K562 (cell line): ENCODE measurements at regions not wholly inside any gene's neighbourhood (a gene's known extent, or its start where the extent isn't known, plus 50 kb on each side); places are given as distances from the start of the nearest gene placed in this dataset.

Experiments used
- ATAC-seq: fragments of 200-7000 bp; cut with Tn5 transposase; 3 replicates; pipeline ENCODE4 v1.9.1; 2020; ENCODE audit warnings: moderate library complexity
- BruUV-seq: library from RNA; stranded (reverse); fragments of 400-500 nt; replicated peaks from 2 replicates; lab custom pipeline; 2021; lab: Mats Ljungman, UMichigan
- CTCF ChIA-PET: fragments of 300-600 bp; formaldehyde crosslinking; extraction: SDS; loops from one replicate; lab custom pipeline; 2021; ENCODE audit warnings: low intra/inter-chr PET ratio; lab: Yijun Ruan, JAX
- POLR2A ChIA-PET: fragments of 300-600, 350-650 bp; sonication (Branson Sonifier 250); formaldehyde crosslinking; extraction: SDS; loops from one replicate; lab custom pipeline; 2021; ENCODE audit warnings: antibody characterized with exemption, inconsistent platforms; lab: Yijun Ruan, JAX
- DNase-seq, 4 experiments: peaks; one replicate each; pipeline versions ENCODE4 v3.0.0 to v3.0.0-alpha.2; 2011 to 2018; ENCODE audit warnings: low spot score in 3 of 4, mixed read lengths in 3 of 4; ENCODE audit errors: extremely low read depth in 1 of 4
- FAIRE-seq: peaks from 2 replicates; lab custom pipeline; 2011; peaks lifted over from hg19 to GRCh38; lab: Jason Lieb, UNC
- H2AFZ ChIP-seq: 2 replicates; pipeline ENCODE4 v1.6.0; 2011; ENCODE audit warnings: low read depth, low read length, control low read depth, inconsistent platforms
- H3K27ac ChIP-seq: fragments of 200-600 bp; 3 replicates; pipeline ENCODE4 v1.8.0; 2011; ENCODE audit warnings: low read depth, mild to moderate bottlenecking, control low read depth, inconsistent platforms, low read length, moderate library complexity, mixed read lengths; ENCODE audit errors: extremely low read depth
- H3K27me3 ChIP-seq, 2 experiments: fragments of 300-600 bp in 1 of 2; 2 replicates in 1 of 2; 3 replicates in 1 of 2; pipeline versions ENCODE4 v1.6.0 to v1.8.0; 2011; ENCODE audit warnings: inconsistent platforms in 2 of 2, low read length in 2 of 2, mild to moderate bottlenecking in 1 of 2, mixed read lengths in 1 of 2, moderate library complexity in 1 of 2; ENCODE audit not compliant: control insufficient read depth in 2 of 2, insufficient read depth in 2 of 2
- H3K36me3 ChIP-seq: fragments of 300-600 bp; 3 replicates; pipeline ENCODE4 v1.8.0; 2011; ENCODE audit warnings: mild to moderate bottlenecking, low read length, inconsistent platforms; ENCODE audit not compliant: control insufficient read depth, insufficient read depth
- H3K4me1 ChIP-seq, 2 experiments: fragments of 200-600 bp in 1 of 2; replicated peaks in 1 of 2; 2 replicates in 1 of 2; 3 replicates in 1 of 2; pipeline versions ENCODE4 v1.5.1 to v1.8.0; 2011; ENCODE audit warnings: inconsistent platforms in 2 of 2, low read length in 2 of 2, mild to moderate bottlenecking in 1 of 2, mixed read lengths in 1 of 2, moderate library complexity in 1 of 2; ENCODE audit not compliant: control insufficient read depth in 2 of 2, insufficient read depth in 2 of 2
- H3K4me2 ChIP-seq: 2 replicates; pipeline ENCODE4 v1.6.1; 2011; ENCODE audit warnings: low read length, control low read depth, inconsistent platforms, mixed read lengths; ENCODE audit not compliant: insufficient read depth
- H3K4me3 ChIP-seq: fragments of 200-600 bp; sonication (generic), shearing (Covaris generic); 2 replicates; pipeline ENCODE4 v1.5.1; 2016; ENCODE audit warnings: control low read depth, inconsistent platforms
- H3K79me2 ChIP-seq: fragments of 200-600 bp; 3 replicates; pipeline ENCODE4 v1.8.0; 2011; ENCODE audit warnings: low read length, inconsistent platforms; ENCODE audit not compliant: control insufficient read depth, insufficient read depth
- H3K9ac ChIP-seq, 2 experiments: 2 replicates each; pipeline versions ENCODE4 v1.6.0 to v1.6.1; 2011; ENCODE audit warnings: low read depth in 2 of 2, low read length in 2 of 2, control low read depth in 1 of 2, inconsistent platforms in 1 of 2, mild to moderate bottlenecking in 1 of 2, mixed read lengths in 1 of 2; ENCODE audit not compliant: insufficient read depth in 1 of 2
- H3K9me1 ChIP-seq: one replicate; pipeline ENCODE4 v1.6.0; 2011; ENCODE audit warnings: inconsistent platforms, mild to moderate bottlenecking, low read length, moderate library complexity; ENCODE audit not compliant: control insufficient read depth, insufficient read depth
- H3K9me3 ChIP-seq: replicated peaks from 2 replicates; pipeline ENCODE4 v1.5.1; 2011; ENCODE audit warnings: low read depth, low read length, inconsistent platforms; ENCODE audit not compliant: control insufficient read depth, insufficient read depth
- H4K20me1 ChIP-seq: replicated peaks from 2 replicates; pipeline ENCODE4 v1.6.1; 2011; ENCODE audit warnings: low read length, inconsistent platforms, mixed read lengths; ENCODE audit not compliant: control insufficient read depth, insufficient read depth
- CHAMP1 ChIP-seq: fragments of 450-650 bp; IDR thresholded peaks from 2 replicates; pipeline ENCODE4 v1.6.1; 2016; ENCODE audit warnings: mild to moderate bottlenecking
- EHMT2 ChIP-seq: fragments of 450-650 bp; IDR thresholded peaks from 2 replicates; pipeline ENCODE4 v1.6.1; 2018; ENCODE audit warnings: antibody characterized with exemption
- ETS2 ChIP-seq: IDR thresholded peaks from 2 replicates; pipeline ENCODE4 v1.6.1; 2016; ENCODE audit warnings: borderline replicate concordance, missing genetic modification characterization, mild to moderate bottlenecking, moderate library complexity, missing compliant biosample characterization; ENCODE audit not compliant: poor library complexity, severe bottlenecking
- NFIX ChIP-seq: fragments of 250-450 bp; sonication (Bioruptor Pico); IDR thresholded peaks from 2 replicates; pipeline ENCODE4 v1.4.0; 2020; ENCODE audit warnings: low read depth, mild to moderate bottlenecking, moderate library complexity
- SNRNP70 ChIP-seq: fragments of 200-400 bp; formaldehyde crosslinking; optimal IDR thresholded peaks from 2 replicates; pipeline ENCODE3; 2017; ENCODE audit warnings: low read depth, low read length
- STAT5B ChIP-seq: fragments of 250-450 bp; sonication (Bioruptor Pico); IDR thresholded peaks from 2 replicates; pipeline ENCODE4 v1.8.0; 2021; ENCODE audit warnings: mild to moderate bottlenecking, inconsistent platforms
- ZNF696 ChIP-seq: fragments of 250-450 bp; sonication (Bioruptor Pico); conservative IDR thresholded peaks from 2 replicates; pipeline ENCODE4 v1.4.0; 2020; ENCODE audit warnings: mild to moderate bottlenecking, moderate library complexity
- WGBS: fragments of 100-300 bp; shearing (Covaris generic); methylation state at CpG from one replicate; pipeline ENCODE4 v1.1.6; 2016; ENCODE audit warnings: low coverage, mixed read lengths; ENCODE audit not compliant: insufficient coverage; ENCODE audit errors: missing lambda C conversion rate; 5-methylcytosine and 5-hydroxymethylcytosine counted together
- in situ Hi-C: fragments of 300-500 bp; cut with MboI; formaldehyde crosslinking; loops from 4 replicates; pipeline ENCODE4 v1.15.0; 2018; ENCODE audit warnings: inconsistent platforms, mixed read lengths
- intact Hi-C: fragments of 100-400 bp; cut with micrococcal nuclease; formaldehyde crosslinking; loops from 2 replicates; pipeline ENCODE4 v1.14.2; 2022

GRCh38 chr4:17368408-17368807, 143.5 kb downstream of the QDPR start (continued):
- TF ChIP-seq ETS2 (no peak), CHAMP1 (no peak)

DNA sequence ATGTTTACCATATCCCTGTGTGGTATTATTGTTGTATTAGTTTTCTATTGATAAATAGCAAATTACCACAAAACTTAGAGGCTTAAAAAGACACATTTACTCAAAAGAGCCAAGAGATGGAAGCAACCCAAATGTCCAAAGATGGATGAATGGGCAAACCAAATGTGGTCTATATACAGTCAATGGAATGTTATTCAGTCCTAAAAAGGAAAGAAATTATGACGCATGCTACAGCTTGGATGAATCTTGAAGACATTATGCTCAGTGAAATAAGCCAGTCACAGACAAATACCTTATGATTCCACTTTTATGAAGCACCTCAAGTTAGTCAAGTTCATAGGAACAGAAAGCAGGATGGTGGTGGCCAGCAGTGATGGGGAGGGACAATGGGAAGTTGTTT, 144.7 kb downstream of the QDPR start:
- in situ Hi-C loops: loop anchor here (25.0 kb wide), 1 partner anchor 1220 kb away; no protein-coding TSS in a partner anchor
- 0% methylated on average over 1 of the region's 1 CpG for WGBS
- CTCF ChIA-PET: no interaction called here
- H3K79me2 ChIP-seq: no peaks in the 10 kb centered on the region
- no TSS peak for BruUV-seq
- no peak for TF ChIP-seq NFIX (CRISPR knock-in tag)
- TF ChIP-seq ZNF696 (CRISPR knock-in tag): no peak
- TF ChIP-seq EHMT2: no peak
- no peak for TF ChIP-seq STAT5B
- no peak for TF ChIP-seq SNRNP70
- TF ChIP-seq, all 486 proteins: peak for 0
- no peaks in the 10 kb centered on the region for H4K20me1 ChIP-seq
- no peaks in the 10 kb centered on the region for H3K4me1 ChIP-seq
- H3K9me3 ChIP-seq: no peaks in the 10 kb centered on the region
- no peak for FAIRE-seq
- no peaks in the 10 kb centered on the region for H3K27me3 ChIP-seq
- no peak overlapping the region for H3K4me3 ChIP-seq
- no peak overlapping the region for H3K27ac ChIP-seq
- no peak for DNase-seq
- POLR2A ChIA-PET: no interaction called here
- intact Hi-C loops: no loop called here
- no peak overlapping the region for H2AFZ ChIP-seq
- no peaks in the 10 kb centered on the region for H3K9me1 ChIP-seq
- H3K9ac ChIP-seq: no peak overlapping the region
- no peak overlapping the region for H3K4me2 ChIP-seq
- no peaks in the 10 kb centered on the region for H3K36me3 ChIP-seq
- no peak for ATAC-seq
